Ovary (tissue), 7 donors: ENCODE measurements at regions not wholly inside any gene's neighbourhood (a gene's known extent, or its start where the extent isn't known, plus 50 kb on each side); places are given as distances from the start of the nearest gene placed in this dataset.

Experiments
- DNase-seq, 5 donors: peaks; one replicate each; pipeline ENCODE4 v3.0.0-alpha.2; 2019 to 2020
- H3K27ac ChIP-seq, 2 donors: fragments of 200-600 bp; one replicate each; pipeline versions ENCODE4 v1.5.1 to v1.8.0; 2019 to 2022
- H3K27me3 ChIP-seq: fragments of 200-600 bp; one replicate; pipeline ENCODE4 v1.8.0; 2022
- H3K36me3 ChIP-seq: fragments of 200-600 bp; sonication (generic); one replicate; pipeline ENCODE4 v1.5.1; 2019
- H3K4me1 ChIP-seq: one replicate; pipeline ENCODE4 v1.8.1; 2013; ENCODE audit warnings: mild to moderate bottlenecking, moderate library complexity; ENCODE audit not compliant: insufficient read depth
- H3K4me3 ChIP-seq: fragments of 200-600 bp; sonication (generic); one replicate; pipeline ENCODE4 v1.5.1; 2017
- H3K9me3 ChIP-seq, 2 donors: fragments of 200-600 bp in 1 of 2; sonication (generic) in 1 of 2; one replicate each; pipeline versions ENCODE4 v1.5.1 to v1.8.1; 2013 to 2019; ENCODE audit warnings: mild to moderate bottlenecking in 1 of 2, moderate library complexity in 1 of 2
- CTCF ChIP-seq, 3 donors: fragments of 450-650 bp in 2 of 3; fragments of 200-600 bp in 1 of 3; IDR thresholded peaks; one replicate each; pipeline versions ENCODE4 v1.5.1 to v1.8.0; 2016 to 2022; ENCODE audit warnings: antibody characterized with exemption in 3 of 3, mild to moderate bottlenecking in 1 of 3
- EP300 ChIP-seq: sonication (generic); formaldehyde crosslinking; IDR thresholded peaks from one replicate; pipeline ENCODE4 v1.6.1; 2017; ENCODE audit warnings: antibody characterized with exemption
- POLR2A ChIP-seq: fragments of 450-650 bp; IDR thresholded peaks from one replicate; pipeline ENCODE4 v1.6.1; 2017; ENCODE audit warnings: antibody characterized with exemption, mild to moderate bottlenecking, moderate library complexity
- WGBS, 3 donors: extraction: QIAGEN DNeasy Blood & Tissue Kit in 1 of 3; methylation state at CpG; one replicate each; pipeline versions ENCODE4 v1.1.5 to v1.1.7; 2013 to 2017; 5-methylcytosine and 5-hydroxymethylcytosine counted together
- intact Hi-C, 4 donors: fragments of 100-400 bp; cut with DNase I; formaldehyde crosslinking; loops; one replicate each; pipeline versions ENCODE4 v1.11.0 to v1.15.1; 2022 to 2023
- donor health status: DM: no; HTN: no; CAD: no; lungs with moderate emphysema.
- donor health status: DM: no; HTN: no; CAD: no.
- donor health status: Bipolar disorder and iron deficiency.
- donor health status: DM: no; HTN: no; CAD: no.
- donor health status: DM: yes; HTN: yes; CAD: no.

GRCh38 chr10:121405096-121405495 lies 193.1 kb downstream of the FGFR2 start:
- no peak overlapping the region for H3K4me3 ChIP-seq
- H3K36me3 ChIP-seq, result no peaks in the 10 kb centered on the region
- DNase-seq, result no peak
- H3K4me1 ChIP-seq, result peaks cover 3% of the 10 kb centered on the region
- no peak for TF ChIP-seq POLR2A
- no peak for TF ChIP-seq CTCF (IDR thresholded peaks at IDR 0.05)
- no peak for TF ChIP-seq EP300
- H3K27ac ChIP-seq, result no peak overlapping the region
- no peaks in the 10 kb centered on the region for H3K9me3 ChIP-seq
- WGBS, 3 donors, result 86 to 94% (median 88%) methylated on average over 3 of the region's 3 CpGs
- intact Hi-C loops, result no loop called here
- no peaks in the 10 kb centered on the region for H3K27me3 ChIP-seq

DNA sequence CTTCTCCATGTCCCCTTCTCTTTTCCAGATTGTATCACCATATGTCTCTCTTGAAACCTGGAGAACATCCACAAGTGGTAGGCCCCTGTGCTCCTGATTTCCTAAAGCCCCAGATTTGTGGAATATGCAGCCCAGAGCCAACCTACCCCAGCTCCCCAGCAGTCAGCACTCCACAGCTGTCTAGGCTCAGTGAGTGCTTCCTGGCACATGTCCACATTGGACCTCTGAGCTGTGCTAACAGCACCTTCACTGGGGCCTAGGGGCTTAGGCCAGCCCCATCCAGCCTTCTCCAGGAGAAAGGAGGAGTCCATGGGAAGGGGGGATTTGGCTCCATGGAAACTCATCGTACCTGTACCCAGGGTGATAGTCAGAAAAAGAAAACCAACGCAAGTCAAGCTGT lies 192.7 kb downstream of the FGFR2 start:
- H3K27me3 ChIP-seq, result no peaks in the 10 kb centered on the region
- DNase-seq, result no peak
- 94 to 100% (median 97%) methylated on average over 2 of the region's 2 CpGs for WGBS, 3 donors
- H3K9me3 ChIP-seq, result no peaks in the 10 kb centered on the region
- peaks cover 3% of the 10 kb centered on the region for H3K4me1 ChIP-seq
- no peak for TF ChIP-seq POLR2A
- TF ChIP-seq CTCF (IDR thresholded peaks at IDR 0.05), result no peak
- TF ChIP-seq EP300, result no peak
- H3K36me3 ChIP-seq, result no peaks in the 10 kb centered on the region
- intact Hi-C loops, result no loop called here
- H3K27ac ChIP-seq, result no peak overlapping the region
- no peak overlapping the region for H3K4me3 ChIP-seq

GRCh38 chr10:121405953-121406352 lies 192.3 kb downstream of the FGFR2 start:
- 91 to 96% (median 92%) methylated on average over 5 of the region's 5 CpGs for WGBS, 3 donors
- no peak for DNase-seq
- no peak for TF ChIP-seq EP300
- no peak for TF ChIP-seq CTCF (IDR thresholded peaks at IDR 0.05)
- no peak for TF ChIP-seq POLR2A
- no peak overlapping the region for H3K4me3 ChIP-seq
- intact Hi-C loops, result no loop called here
- no peaks in the 10 kb centered on the region for H3K27me3 ChIP-seq
- no peaks in the 10 kb centered on the region for H3K36me3 ChIP-seq
- no peaks in the 10 kb centered on the region for H3K9me3 ChIP-seq
- peaks cover 3% of the 10 kb centered on the region for H3K4me1 ChIP-seq
- no peak overlapping the region for H3K27ac ChIP-seq

GRCh38 chr10:121406823-121407545 lies 191.3 kb downstream of the FGFR2 start:
- peaks cover 3% of the 10 kb centered on the region for H3K4me1 ChIP-seq
- H3K9me3 ChIP-seq, result no peaks in the 10 kb centered on the region
- no peak for DNase-seq
- intact Hi-C loops, result no loop called here
- no peaks in the 10 kb centered on the region for H3K27me3 ChIP-seq
- no peak overlapping the region for H3K4me3 ChIP-seq
- WGBS, 3 donors, result 74 to 80% (median 76%) methylated on average over 11 of the region's 11 CpGs
- TF ChIP-seq EP300 (no peak), CTCF (IDR thresholded peaks at IDR 0.05) (no peak), POLR2A (no peak)
- no peaks in the 10 kb centered on the region for H3K36me3 ChIP-seq
- H3K27ac ChIP-seq, result no peak overlapping the region
